HG03280 (cell line): ENCODE measurements at regions not wholly inside any gene's neighbourhood (a gene's known extent, or its start where the extent isn't known, plus 50 kb on each side); places are given as distances from the start of the nearest gene placed in this dataset.
"Not testable (repeated sequence)": the region's sequence is repeated elsewhere in the genome, so short reads cannot be mapped to it uniquely, and the experiment has no call there.

Source experiments
- ATAC-seq: cut with Tn5 transposase; IDR thresholded peaks from one replicate; pipeline ENCODE4 v1.9.1; 2021; ENCODE audit warnings: mild to moderate bottlenecking, moderate library complexity; ENCODE audit not compliant: unreplicated experiment

GRCh38 chr6:96276305-96276704 is 245.3 kb upstream of the UFL1 start:
- no peak for ATAC-seq

GRCh38 chr6:96276856-96277255 is 244.8 kb upstream of the UFL1 start:
- ATAC-seq = no peak

- no peak for ATAC-seq
Measured at GRCh38 chr6:96279084-96279483, 242.5 kb upstream of the UFL1 start.

GRCh38 chr6:96286503-96286902 is 235.1 kb upstream of the UFL1 start:
- no peak for ATAC-seq

GRCh38 chr6:96299525-96299924 is 222.1 kb upstream of the UFL1 start:
- ATAC-seq = no peak

- ATAC-seq = no peak
Measured at GRCh38 chr6:96301023-96301422, 220.6 kb upstream of the UFL1 start.

- ATAC-seq = no peak
Measured at GRCh38 chr6:96301781-96302180, 219.8 kb upstream of the UFL1 start.

GRCh38 chr6:96302991-96303390 is 218.6 kb upstream of the UFL1 start:
- no peak for ATAC-seq

GRCh38 chr6:96304997-96305396 is 216.6 kb upstream of the UFL1 start:
- peak; percentile 98 for ATAC-seq

GRCh38 chr6:96330884-96331283 is 190.7 kb upstream of the UFL1 start:
- no peak for ATAC-seq

- no peak for ATAC-seq
Measured at GRCh38 chr6:96340164-96340563, 181.4 kb upstream of the UFL1 start.

- ATAC-seq = no peak
Measured at GRCh38 chr6:96345501-96345900, 176.1 kb upstream of the UFL1 start.

GRCh38 chr6:96381246-96381645 is 140.4 kb upstream of the UFL1 start:
- no peak for ATAC-seq

GRCh38 chr6:96391776-96392360 is 129.7 kb upstream of the UFL1 start:
- ATAC-seq = peak; percentile 52

GRCh38 chr6:96394727-96395126 is 126.9 kb upstream of the UFL1 start:
- ATAC-seq = no peak

- ATAC-seq = no peak
Measured at GRCh38 chr6:96410467-96410866, 111.1 kb upstream of the UFL1 start.

- ATAC-seq = no peak
Measured at GRCh38 chr6:96420294-96420693, 101.3 kb upstream of the UFL1 start.

- ATAC-seq = no peak
Measured at GRCh38 chr6:96433950-96434349, 87.7 kb upstream of the UFL1 start.

GRCh38 chr6:96436398-96436797 is 85.2 kb upstream of the UFL1 start:
- ATAC-seq = no peak

- ATAC-seq = not testable (repeated sequence)
Measured at GRCh38 chr6:96437228-96437627, 84.4 kb upstream of the UFL1 start.

- no peak for ATAC-seq
Measured at GRCh38 chr6:96450082-96450769, 71.4 kb upstream of the UFL1 start.

- ATAC-seq = no peak
Measured at GRCh38 chr6:96450770-96451130, 70.9 kb upstream of the UFL1 start.

GRCh38 chr6:96458771-96459170 is 62.8 kb upstream of the UFL1 start:
- no peak for ATAC-seq
